HG03442 (cell line): ENCODE measurements at regions not wholly inside any gene's neighbourhood (a gene's known extent, or its start where the extent isn't known, plus 50 kb on each side); places are given as distances from the start of the nearest gene placed in this dataset.

Experiments used
- ATAC-seq: cut with Tn5 transposase; IDR thresholded peaks from one replicate; pipeline ENCODE4 v1.9.1; 2021; ENCODE audit warnings: mild to moderate bottlenecking, moderate library complexity; ENCODE audit not compliant: unreplicated experiment

DNA sequence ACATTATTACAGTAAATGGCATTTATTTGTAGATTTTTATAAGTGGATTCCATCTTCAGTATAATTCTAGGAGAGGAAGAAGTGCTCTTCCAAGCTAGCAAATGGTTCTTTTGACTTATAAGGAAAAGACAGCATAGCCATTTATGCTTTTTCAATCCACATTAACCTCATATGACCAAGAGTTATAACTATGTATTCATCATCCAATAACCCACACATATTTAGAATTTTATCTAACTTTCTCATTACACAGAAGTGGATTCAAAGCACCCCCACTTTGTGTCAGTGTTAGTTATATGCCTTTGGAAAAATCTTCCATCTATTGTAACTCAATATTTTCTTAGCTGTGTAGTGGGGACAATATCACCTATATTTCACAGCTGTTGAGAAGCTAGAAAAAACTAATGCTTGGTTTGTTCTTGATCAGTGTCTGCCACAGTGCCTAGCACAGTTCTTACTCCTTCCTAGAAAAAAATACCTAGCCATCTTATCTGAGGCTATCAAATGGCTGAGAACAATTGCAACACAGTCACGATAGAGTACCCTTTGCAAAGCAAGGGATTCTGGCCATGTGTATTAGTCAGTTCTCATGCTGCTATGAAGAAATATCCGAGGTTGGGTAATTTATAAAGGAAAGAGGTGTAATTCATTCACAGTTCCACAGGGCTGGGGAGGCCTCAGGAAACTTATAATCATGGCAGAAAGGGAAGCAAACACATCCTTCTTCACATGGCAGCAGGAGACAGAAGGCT is 986.3 kb downstream of the TFAP2A start:
- ATAC-seq, result no peak

DNA sequence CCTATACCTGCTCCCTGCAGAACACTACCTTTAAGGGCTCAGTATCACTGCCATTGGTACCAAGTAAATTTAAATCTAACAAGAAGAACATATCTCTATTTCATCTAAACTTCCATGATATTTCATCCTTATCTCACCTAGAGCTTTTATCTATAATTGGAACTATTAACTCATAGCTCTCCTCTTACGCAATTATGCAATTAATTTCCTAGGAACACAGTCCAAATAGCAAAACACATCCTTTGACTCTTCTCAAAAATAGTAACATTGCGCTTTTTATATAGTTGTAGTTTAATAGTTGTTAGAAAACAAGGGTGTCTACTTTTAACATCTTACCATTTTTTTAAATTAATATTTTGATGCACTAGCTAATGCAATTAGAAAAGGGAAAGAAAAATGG is 986.8 kb upstream of the SLC35B3 start:
- ATAC-seq, result no peak

DNA sequence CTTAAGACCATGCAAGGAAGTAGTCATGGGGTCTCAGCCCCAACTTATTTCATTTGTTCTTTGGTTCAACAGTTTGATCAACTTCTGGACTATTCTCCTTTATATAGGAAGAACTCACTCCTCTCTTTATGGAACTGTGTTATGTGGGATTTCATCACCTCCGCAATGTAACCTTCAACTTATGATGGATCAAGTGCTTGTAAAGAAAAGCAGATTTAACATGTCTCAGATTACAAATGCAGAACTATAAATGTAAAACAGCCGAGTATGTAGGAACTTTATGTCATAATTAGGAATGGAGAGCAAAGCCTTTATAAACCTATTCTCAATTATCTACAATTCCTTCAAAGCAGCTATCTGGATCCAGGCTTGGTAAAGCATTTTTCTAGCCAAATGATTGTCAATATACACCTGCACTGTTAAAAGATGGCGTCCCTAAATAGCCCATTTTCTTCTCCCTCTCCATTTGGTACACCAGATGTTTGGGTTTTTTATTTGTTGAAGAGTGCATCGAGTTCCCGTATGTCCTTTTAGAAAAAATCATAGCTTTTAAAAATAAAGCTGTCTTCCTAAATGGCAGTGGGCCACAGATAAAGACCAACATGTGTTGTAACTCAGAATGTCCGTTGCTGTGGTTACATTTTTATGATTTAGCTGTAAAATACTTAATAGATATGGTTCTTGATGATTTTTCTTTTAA is 985.1 kb upstream of the SLC35B3 start:
- no peak for ATAC-seq

DNA sequence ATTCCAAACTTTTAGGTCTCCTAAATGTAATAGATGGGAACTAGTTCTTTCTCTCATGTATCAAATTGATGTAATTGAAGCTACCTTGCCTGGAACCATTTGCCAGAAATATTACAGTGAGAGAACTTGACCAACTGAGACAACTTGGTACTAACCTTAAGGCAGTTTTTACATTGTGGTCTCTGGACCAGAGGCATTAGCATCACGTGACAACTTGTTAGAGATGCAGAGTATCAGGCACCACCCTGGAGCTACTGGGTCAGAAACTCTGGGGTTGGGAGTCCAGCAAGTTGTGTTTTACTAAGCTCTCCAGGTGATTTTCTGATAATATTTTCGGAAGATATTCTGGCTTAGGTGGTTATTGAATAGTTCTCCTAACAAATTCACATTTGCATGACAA is 982.1 kb upstream of the SLC35B3 start:
- no peak for ATAC-seq

DNA sequence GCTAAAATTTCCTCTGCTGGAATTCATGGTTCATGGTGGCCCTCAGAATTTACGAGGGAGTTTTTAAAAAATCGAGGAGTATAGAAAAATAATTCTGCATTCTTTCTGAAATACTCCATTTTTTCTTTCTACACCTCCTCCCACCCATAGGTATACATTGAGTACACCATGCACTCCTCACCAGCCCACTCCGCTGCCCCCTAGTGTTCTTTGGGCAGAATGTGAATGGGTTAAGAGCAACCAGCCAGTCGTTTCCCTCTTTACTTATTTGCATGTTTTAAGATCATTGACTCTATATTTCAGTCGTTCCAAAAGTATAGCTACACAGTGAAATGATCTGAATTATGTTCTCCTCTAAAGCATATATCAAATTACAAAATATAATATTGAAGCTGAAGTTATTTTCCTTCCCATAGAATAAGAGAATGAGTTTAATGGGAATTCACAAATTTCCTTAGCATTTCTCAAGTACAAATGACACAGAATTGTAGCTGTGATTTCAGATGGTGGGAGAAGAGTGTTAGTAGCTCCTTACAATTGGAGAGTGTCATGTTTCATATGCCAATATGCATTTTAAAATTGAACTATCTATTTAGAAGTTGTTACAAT is 977.7 kb upstream of the SLC35B3 start:
- ATAC-seq, result peak; percentile 73

DNA sequence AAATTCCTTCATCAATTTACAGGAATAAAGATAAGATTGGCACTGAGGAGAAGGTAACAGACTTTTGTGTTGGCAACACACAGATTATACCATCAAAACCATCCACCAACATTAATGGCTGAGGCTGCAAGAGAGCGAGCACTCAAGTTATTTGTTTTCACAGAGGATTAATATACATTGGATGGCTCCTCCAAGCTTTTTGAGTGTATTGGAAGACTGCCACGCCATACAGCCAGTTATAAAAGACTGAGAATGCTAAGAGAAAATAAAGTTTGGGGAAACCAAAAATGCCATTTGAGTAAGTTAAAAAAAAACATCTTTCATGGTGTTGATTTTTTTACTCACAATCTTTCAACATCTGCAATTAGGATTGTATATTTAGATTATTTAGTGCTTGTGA is 973.8 kb upstream of the SLC35B3 start:
- no peak for ATAC-seq

DNA sequence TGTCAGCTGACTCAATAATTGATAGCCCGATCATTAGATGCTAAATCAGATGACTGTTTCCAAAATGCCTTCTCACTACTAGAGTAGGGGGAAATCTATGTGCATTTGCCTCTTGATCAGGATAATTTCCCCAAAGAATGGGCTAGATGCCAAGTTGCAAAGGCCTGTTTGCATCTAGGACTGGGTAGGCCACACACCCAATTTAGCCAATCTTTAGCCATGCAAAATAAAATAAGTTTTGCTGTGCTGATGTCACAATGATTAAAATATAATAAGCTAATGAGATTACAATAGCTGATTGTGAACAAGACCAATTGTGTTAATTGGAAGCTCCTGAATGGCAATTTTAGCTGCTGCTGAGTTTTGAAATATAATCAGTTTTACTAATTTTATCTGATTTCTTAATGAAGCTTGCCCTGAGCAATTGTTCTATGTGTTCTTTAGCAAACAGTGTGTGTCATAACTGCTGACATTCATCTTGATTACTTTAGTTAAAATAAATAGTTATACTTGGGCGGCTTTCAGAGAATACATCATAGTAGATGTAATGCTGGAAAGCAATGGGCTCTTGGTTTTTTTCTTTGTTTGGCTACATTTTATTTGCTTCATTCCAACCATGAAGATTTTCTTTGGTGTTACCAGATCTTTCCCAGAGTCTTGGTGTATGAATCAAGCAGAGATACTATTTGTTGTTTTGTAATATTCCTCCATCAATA is 973.2 kb upstream of the SLC35B3 start:
- ATAC-seq, result no peak

DNA sequence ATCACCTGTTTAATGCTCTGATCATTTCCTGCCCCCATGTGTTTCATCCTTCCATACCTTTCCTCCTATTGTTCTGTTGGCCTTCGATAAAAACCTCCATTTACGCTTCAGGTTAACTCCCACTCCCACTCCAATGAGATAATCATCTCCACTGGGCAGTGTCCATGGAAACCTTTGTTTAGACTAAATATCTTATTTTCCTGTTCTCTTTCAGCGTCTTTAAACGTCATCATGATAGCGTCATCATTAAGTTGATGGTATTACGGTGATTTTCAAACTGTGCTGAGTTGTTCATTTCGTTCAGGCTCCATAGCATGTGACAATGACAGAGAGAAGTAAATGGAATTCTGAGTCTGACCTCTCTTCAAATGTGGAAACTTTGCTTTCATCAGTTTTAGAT is 970.5 kb upstream of the SLC35B3 start:
- no peak for ATAC-seq

DNA sequence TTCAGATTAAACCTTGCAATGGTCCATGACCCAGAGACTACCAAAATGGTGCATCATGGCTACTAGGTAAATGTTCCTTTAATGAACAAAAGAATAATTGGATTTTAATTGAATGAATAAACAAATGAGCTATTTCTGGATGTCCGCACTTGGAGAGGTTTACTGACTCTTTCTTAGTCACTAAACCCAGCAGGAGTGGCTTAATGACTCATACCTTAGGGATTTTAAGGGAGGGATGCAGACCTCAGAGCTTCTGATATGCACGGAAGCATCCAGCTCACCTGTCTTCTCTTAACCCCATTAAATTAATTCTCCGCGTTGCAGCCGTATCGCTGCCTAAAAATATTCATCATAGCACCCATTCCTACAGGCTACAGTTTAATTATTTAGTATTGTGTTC is 970.0 kb upstream of the SLC35B3 start:
- no peak for ATAC-seq

DNA sequence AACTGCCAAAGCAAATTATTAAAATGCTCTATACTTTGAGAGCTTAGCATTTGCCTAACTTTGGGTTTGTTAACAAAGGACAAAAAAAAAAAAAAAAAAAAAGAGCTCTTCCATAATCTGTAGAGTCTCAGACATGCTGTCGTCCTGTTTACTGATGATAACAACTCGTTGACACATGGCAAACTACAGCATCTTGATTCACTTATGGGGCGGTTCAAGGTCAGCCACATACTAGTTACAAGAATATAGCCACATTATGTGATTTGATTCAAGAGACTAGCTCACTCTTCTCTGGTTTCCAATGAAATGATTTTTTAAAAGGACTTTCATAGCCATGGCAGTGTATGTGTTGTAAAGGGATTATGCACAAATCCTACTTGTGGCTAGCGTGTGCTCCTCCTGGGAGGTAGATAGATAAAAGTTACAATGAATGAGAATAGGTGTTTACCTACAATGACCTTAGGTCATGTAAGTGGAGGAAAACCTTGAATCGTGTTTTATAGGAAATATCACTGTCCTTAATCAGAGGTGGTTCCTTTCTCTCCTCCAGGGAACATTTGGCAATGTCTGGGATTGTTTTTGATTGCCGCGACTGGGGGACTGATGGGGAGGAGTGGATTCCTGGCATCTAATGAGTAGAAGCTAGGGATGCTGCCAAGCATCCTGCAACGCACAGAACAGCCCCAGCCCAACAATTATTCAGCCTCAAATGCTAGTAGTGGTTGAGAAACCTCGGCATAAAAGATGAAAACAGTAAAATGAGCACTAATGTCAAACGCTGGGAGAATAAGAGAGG is 969.2 kb upstream of the SLC35B3 start:
- ATAC-seq, result no peak

DNA sequence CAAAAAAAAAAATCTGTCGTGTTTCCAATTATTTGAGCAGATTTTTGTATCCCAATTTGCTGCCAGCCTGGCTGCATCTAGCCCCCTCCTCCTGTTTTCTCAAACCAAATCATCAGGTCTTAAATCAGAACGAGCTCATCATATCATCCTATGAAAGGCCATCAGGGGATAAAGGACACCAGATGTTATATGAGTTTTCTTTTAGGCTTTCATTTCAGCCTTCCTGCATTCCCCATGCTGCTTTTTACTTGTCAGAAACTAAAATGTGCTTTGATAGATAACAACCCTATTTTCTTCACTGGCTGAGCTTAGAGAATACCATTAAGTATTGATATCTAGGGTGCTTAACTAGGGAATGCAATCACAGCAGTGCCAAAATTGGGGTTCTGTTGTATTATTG is 968.4 kb upstream of the SLC35B3 start:
- no peak for ATAC-seq

DNA sequence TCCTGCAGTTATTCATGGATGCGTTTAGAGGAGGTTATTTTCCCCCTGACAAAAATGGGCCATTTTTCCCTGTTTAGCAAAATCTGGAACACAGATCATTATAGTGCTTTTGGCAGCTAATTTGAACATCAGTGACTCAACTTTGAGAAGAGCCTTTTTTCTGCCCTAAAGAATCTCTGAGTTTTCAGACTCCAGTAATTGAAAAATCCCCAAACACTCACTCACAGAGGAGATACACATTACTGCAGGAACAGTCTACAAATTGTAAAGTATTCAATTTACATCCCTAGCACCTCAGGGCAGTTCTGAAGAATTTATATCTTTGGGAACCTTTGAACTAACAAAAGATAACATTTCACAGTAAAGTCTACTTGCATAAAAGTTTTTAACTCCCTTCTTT is 966.6 kb upstream of the SLC35B3 start:
- no peak for ATAC-seq

DNA sequence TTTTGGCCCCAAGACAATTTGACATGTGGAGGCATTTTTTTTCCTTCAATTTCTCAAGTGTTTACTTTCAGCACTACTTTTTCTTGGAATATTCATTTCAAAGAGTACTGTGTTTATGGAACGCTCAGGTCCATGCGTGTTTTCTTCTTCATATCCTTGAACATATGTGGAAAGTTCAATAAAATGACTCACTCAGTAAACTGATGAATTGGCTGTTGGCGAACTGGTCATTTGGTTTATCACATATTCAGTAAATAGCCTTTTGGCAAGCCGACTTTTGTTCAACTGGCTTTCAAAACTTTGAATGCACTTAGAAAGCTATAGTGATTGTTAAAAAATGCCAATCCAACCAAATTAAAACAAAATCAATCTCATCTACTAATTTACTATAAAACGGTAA is 964.6 kb upstream of the SLC35B3 start:
- no peak for ATAC-seq

DNA sequence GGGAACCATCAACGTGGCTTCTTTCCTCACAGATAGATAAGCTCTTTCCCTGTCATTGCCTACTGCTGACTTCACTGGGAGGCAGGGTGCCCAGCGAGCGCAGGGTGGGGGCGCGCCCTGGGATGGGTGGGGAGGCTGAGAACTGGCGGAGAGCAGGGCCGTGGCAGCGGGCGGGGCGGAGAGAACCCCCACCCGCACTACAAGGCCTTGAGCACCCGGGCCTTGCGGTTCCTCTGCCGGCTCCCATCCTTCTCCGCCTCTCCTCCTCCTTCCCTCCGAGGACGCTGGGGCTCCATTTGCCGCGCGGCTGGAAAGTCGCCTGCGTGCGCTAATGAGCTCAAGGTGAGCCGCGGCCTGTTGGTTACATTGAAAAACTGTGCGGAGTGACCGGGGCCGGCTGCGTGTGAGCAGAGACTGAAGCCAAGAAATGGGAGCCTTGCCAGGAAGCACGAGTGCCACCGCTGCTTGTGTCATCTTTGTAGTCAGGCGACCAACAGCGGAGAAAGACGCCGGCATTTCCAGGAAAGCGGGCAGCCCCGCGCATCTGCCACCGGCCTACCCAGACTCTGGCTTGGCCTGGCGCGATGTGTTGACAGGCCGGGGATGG is 963.5 kb upstream of the SLC35B3 start:
- no peak for ATAC-seq

DNA sequence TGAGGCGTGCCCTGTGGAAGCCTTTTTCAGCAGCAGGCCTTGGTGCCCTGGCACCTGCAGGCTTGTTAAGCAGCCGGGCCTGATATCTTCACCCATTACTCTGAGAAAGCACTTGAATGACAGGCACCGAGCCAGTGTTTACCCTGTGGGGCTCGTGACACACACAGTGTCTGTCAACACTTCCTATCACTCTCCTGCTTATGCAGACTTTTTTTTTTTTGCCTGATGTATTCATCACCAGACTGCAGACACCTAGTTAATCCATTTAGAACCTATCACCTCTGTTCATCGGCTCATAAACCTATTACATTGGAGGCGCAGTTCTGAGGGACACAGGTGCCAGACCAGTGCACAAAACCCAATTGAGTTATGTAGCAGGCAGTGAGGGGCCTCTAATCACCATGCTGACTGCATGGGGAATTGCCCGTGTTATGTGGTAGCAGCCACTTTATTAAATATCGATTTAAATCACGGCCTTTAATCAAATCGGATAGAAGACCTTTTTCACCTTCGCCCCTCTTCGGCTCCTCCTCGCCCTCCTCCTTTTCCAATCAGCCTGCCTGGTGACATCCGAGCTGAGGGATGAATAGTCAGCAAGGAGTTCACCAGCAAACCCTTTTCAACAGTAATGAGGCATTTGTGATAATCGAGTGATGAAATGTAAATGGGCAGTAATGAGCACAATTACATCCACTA is 962.9 kb upstream of the SLC35B3 start:
- no peak for ATAC-seq

DNA sequence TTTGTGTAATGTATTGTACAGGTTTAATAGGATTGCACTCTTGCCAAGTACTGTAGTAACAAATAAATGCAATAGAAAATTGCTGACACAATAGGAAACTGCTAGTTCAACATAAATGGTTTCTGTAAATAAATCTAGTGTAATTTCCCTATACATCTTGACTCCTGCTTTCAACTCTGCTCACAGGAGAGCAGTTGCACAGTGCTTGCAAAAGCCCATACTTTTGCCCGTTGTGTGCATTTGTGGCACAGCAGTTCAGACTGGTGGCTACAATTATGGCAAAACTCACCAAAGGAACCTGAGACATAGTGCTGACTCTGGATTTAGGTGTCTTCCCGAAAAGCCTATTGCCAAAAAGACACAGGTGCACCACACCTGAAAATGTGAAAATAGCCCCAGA is 953.3 kb upstream of the SLC35B3 start:
- ATAC-seq, result no peak

DNA sequence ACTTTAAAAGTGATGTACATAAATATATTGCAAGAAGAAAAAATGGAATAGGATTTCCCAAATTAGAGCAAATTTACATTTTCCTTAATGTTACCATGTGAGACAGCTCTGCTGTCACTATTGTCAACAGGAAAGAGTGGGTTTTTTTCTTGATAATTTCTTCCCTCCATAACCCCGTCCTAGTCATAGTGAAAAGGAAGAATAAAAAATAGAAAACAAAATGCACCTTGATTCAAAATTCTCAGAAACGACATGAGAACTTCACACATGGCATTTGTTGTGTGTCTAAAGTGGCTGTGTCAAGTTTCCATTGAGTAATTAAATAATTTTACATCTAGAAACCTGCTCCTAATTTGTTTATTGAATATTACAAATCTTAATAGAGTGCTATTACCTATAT is 945.2 kb upstream of the SLC35B3 start:
- no peak for ATAC-seq

DNA sequence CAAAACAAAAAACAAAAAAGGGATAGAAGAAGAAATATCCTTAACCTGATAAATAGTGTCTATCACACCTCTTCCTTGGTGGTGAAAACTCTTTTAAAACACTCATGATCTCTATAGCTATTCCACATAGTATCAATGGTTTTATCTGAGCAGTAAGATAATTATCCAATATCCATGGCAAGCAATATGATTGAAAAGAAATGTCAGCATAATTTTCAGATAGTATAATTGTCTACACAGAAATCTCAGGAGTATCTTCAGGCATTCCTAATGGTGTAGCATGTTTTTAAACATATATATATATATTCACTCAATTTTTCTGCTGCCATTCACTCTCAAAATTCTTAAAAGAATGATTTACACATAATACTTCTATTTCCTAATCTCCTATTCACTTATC is 938.0 kb upstream of the SLC35B3 start:
- no peak for ATAC-seq

DNA sequence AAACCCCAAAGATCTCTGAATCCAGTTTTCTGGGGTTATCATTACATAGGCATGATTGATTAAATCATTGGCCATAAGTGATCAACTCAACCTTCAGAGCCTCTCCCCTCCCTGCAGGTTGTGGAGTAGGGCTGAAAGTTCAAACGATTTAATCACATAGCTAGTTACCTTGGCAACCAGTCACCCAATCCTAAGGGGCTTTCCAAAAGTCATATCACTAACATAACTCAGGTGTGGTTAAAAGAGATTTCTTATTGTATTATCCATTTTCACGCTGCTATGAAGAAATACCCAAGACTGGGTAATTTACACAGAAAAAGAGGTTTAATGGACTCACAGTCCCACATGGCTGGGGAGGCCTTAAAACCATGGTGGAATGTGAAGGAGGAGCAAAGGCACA is 935.1 kb upstream of the SLC35B3 start:
- ATAC-seq, result no peak

DNA sequence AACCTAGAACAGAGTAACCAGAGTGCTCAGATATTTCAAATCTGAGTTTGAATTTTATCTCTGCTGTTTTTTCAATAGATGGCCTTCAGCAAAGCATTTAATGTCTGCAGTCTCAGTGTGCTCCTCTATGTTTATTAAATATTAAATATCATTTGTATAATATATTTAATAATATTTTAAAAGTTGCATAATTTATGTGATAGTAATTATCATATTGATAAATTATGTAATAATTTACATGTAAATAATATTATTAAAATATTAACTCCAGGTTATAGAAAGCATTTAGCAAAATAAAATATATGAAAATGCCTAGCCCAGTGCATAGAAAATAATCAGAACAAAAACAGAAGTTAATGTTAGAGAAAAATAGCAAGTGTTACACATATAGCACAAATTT is 930.0 kb upstream of the SLC35B3 start:
- ATAC-seq, result no peak
